ENCODE measurements at regions not wholly inside any gene's neighbourhood (a gene's known extent, or its start where the extent isn't known, plus 50 kb on each side); places are given as distances from the start of the nearest gene placed in this dataset.
"Not testable (repeated sequence)": the region's sequence is repeated elsewhere in the genome, so short reads cannot be mapped to it uniquely, and the experiment has no call there.

GRCh38 chr14:105622329-105622955 lies 96.1 kb downstream of the TMEM121 start:
- no peak for DNase-seq

- DNase-seq = not testable (repeated sequence)
These were observed 96.8 kb downstream of the TMEM121 start for GRCh38 chr14:105623178-105623577.

- not testable (repeated sequence) for DNase-seq
These were observed 98.0 kb downstream of the TMEM121 start for GRCh38 chr14:105624346-105624745.

- DNase-seq = not testable (repeated sequence)
These were observed 98.5 kb downstream of the TMEM121 start for GRCh38 chr14:105624749-105625434.

- DNase-seq = not testable (repeated sequence)
These were observed 99.1 kb downstream of the TMEM121 start for GRCh38 chr14:105625448-105625847.

- DNase-seq = not testable (repeated sequence)
These were observed 99.7 kb downstream of the TMEM121 start for GRCh38 chr14:105626111-105626510.

GRCh38 chr14:105626651-105627050 lies 100.3 kb downstream of the TMEM121 start:
- DNase-seq = not testable (repeated sequence)

GRCh38 chr14:105627287-105627686 lies 100.9 kb downstream of the TMEM121 start:
- not testable (repeated sequence) for DNase-seq

GRCh38 chr14:105627701-105628100 lies 101.3 kb downstream of the TMEM121 start:
- no peak for DNase-seq

GRCh38 chr14:105628126-105628525 lies 101.7 kb downstream of the TMEM121 start:
- not testable (repeated sequence) for DNase-seq

GRCh38 chr14:105628531-105629067 lies 102.2 kb downstream of the TMEM121 start:
- DNase-seq = not testable (repeated sequence)

GRCh38 chr14:105629091-105629885 lies 102.9 kb downstream of the TMEM121 start:
- not testable (repeated sequence) for DNase-seq

- DNase-seq = no peak
These were observed 103.5 kb downstream of the TMEM121 start for GRCh38 chr14:105629886-105630215.

GRCh38 chr14:105630293-105630934 lies 104.0 kb downstream of the TMEM121 start:
- not testable (repeated sequence) for DNase-seq

- not testable (repeated sequence) for DNase-seq
These were observed 104.8 kb downstream of the TMEM121 start for GRCh38 chr14:105630935-105631779.

GRCh38 chr14:105632010-105632409 lies 105.6 kb downstream of the TMEM121 start:
- no peak for DNase-seq

- not testable (repeated sequence) for DNase-seq
These were observed 107.2 kb downstream of the TMEM121 start for GRCh38 chr14:105633596-105633995.

GRCh38 chr14:105635560-105635959 lies 109.2 kb downstream of the TMEM121 start:
- no peak for DNase-seq

- not testable (repeated sequence) for DNase-seq
These were observed 109.6 kb downstream of the TMEM121 start for GRCh38 chr14:105636021-105636420.

- no peak for DNase-seq
These were observed 110.6 kb downstream of the TMEM121 start for GRCh38 chr14:105636935-105637334.

- not testable (repeated sequence) for DNase-seq
These were observed 111.0 kb downstream of the TMEM121 start for GRCh38 chr14:105637345-105637744.

Measured in activated CD8-positive, alpha-beta memory T cell treated with anti-CD3 and anti-CD28 coated beads, Interleukin-2, amount 50 U/mL, for 48 hours (primary cell).